ENCODE measurements at regions not wholly inside any gene's neighbourhood (a gene's known extent, or its start where the extent isn't known, plus 50 kb on each side); places are given as distances from the start of the nearest gene placed in this dataset.

GRCh38 chr18:30886998-30887397 lies 155.5 kb downstream of the DSC3 start:
- no peak for TF ChIP-seq CTCF (IDR thresholded peaks at IDR 0.05; ENCODE audit: insufficient read depth, low read length)
- no peak overlapping the region for H3K4me3 ChIP-seq (ENCODE audit: low read depth, low read length)

GRCh38 chr18:30870466-30870865 lies 172.1 kb downstream of the DSC3 start:
- no peak overlapping the region for H3K4me3 ChIP-seq (ENCODE audit: low read depth, low read length)
- TF ChIP-seq CTCF (IDR thresholded peaks at IDR 0.05; ENCODE audit: insufficient read depth, low read length), result no peak
- no peak for DNase-seq (ENCODE audit: low read depth)

More at GRCh38 chr18:30886998-30887397, 155.5 kb downstream of the DSC3 start:
- no peak for DNase-seq (ENCODE audit: low read depth)

GRCh38 chr18:30862900-30863299 lies 179.6 kb downstream of the DSC3 start:
- no peak overlapping the region for H3K4me3 ChIP-seq (ENCODE audit: low read depth, low read length)
- DNase-seq (ENCODE audit: low read depth), result no peak
- no peak for TF ChIP-seq CTCF (IDR thresholded peaks at IDR 0.05; ENCODE audit: insufficient read depth, low read length)

GRCh38 chr18:30860741-30861140 lies 181.8 kb downstream of the DSC3 start:
- no peak for DNase-seq (ENCODE audit: low read depth)
- H3K4me3 ChIP-seq (ENCODE audit: low read depth, low read length), result no peak overlapping the region
- TF ChIP-seq CTCF (IDR thresholded peaks at IDR 0.05; ENCODE audit: insufficient read depth, low read length), result no peak

GRCh38 chr18:30859036-30859435 lies 183.5 kb downstream of the DSC3 start:
- H3K4me3 ChIP-seq (ENCODE audit: low read depth, low read length), result no peak overlapping the region
- TF ChIP-seq CTCF (IDR thresholded peaks at IDR 0.05; ENCODE audit: insufficient read depth, low read length), result no peak
- DNase-seq (ENCODE audit: low read depth), result no peak

- no peak for DNase-seq (ENCODE audit: low read depth)
- H3K4me3 ChIP-seq (ENCODE audit: low read depth, low read length), result no peak overlapping the region
- no peak for TF ChIP-seq CTCF (IDR thresholded peaks at IDR 0.05; ENCODE audit: insufficient read depth, low read length)
These were observed 184.0 kb downstream of the DSC3 start for GRCh38 chr18:30858560-30858959.

- no peak for TF ChIP-seq CTCF (IDR thresholded peaks at IDR 0.05; ENCODE audit: insufficient read depth, low read length)
- DNase-seq (ENCODE audit: low read depth), result no peak
These were observed 186.8 kb downstream of the DSC3 start for GRCh38 chr18:30855762-30856161.

More at GRCh38 chr18:30855762-30856161, 186.8 kb downstream of the DSC3 start:
- no peak overlapping the region for H3K4me3 ChIP-seq (ENCODE audit: low read depth, low read length)
